HepG2 (cell line): ENCODE measurements at regions not wholly inside any gene's neighbourhood (a gene's known extent, or its start where the extent isn't known, plus 50 kb on each side); places are given as distances from the start of the nearest gene placed in this dataset.

Experiments
- ATF2 ChIP-seq: sonication (generic); formaldehyde crosslinking; IDR thresholded peaks from 2 replicates; pipeline ENCODE4 v1.4.0; 2020; ENCODE audit warnings: missing genetic modification reagents
- CREB1 ChIP-seq, 2 experiments: fragments of 450-650 bp in 1 of 2; IDR thresholded peaks; 2 replicates each; pipeline ENCODE4 v1.6.1; 2016 to 2017; ENCODE audit warnings: control low read depth in 1 of 2, mild to moderate bottlenecking in 1 of 2, missing compliant biosample characterization in 1 of 2, missing genetic modification characterization in 1 of 2
- ETV6 ChIP-seq: sonication (generic); formaldehyde crosslinking; conservative IDR thresholded peaks from 2 replicates; pipeline ENCODE4 v1.4.0; 2020; ENCODE audit warnings: missing genetic modification reagents
- GATAD1 ChIP-seq: IDR thresholded peaks from 2 replicates; pipeline ENCODE4 v1.6.1; 2016; ENCODE audit warnings: missing genetic modification reagents, missing compliant biosample characterization
- IRF1 ChIP-seq: sonication (generic); formaldehyde crosslinking; IDR thresholded peaks from 2 replicates; pipeline ENCODE4 v1.4.0; 2020; ENCODE audit warnings: low read depth, mild to moderate bottlenecking, missing genetic modification reagents
- KDM5A ChIP-seq: fragments of 200-600 bp; sonication (generic); IDR thresholded peaks from 2 replicates; pipeline ENCODE4 v1.7.0; 2018; ENCODE audit warnings: antibody characterized with exemption, mild to moderate bottlenecking, low read length, borderline replicate concordance
- MTA1 ChIP-seq: sonication (generic); formaldehyde crosslinking; IDR thresholded peaks from 2 replicates; pipeline ENCODE4 v1.4.0; 2020; ENCODE audit warnings: missing genetic modification reagents, mild to moderate bottlenecking, borderline replicate concordance
- PATZ1 ChIP-seq: sonication (generic); formaldehyde crosslinking; IDR thresholded peaks from 2 replicates; pipeline ENCODE4 v1.4.0; 2020; ENCODE audit warnings: missing genetic modification reagents
- RORA ChIP-seq: sonication (generic); formaldehyde crosslinking; IDR thresholded peaks from 2 replicates; pipeline ENCODE4 v1.5.0; 2020; ENCODE audit warnings: mild to moderate bottlenecking, missing genetic modification reagents, moderate library complexity
- SOX6 ChIP-seq, 2 experiments: fragments of 450-650 bp in 1 of 2; sonication (generic) in 1 of 2; formaldehyde crosslinking in 1 of 2; IDR thresholded peaks; 2 replicates each; pipeline versions ENCODE4 v1.4.0 to v1.6.1; 2017 to 2020; ENCODE audit warnings: antibody characterized with exemption in 1 of 2, mild to moderate bottlenecking in 1 of 2, missing genetic modification reagents in 1 of 2
- SRSF4 ChIP-seq: fragments of 200-400 bp; formaldehyde crosslinking; IDR thresholded peaks from one replicate; pipeline ENCODE4 v1.6.1; 2018; ENCODE audit warnings: mild to moderate bottlenecking, low read depth, low read length, moderate library complexity; ENCODE audit not compliant: poor library complexity, severe bottlenecking
- TEF ChIP-seq: sonication (generic); formaldehyde crosslinking; IDR thresholded peaks from 2 replicates; pipeline ENCODE4 v1.5.0; 2020; ENCODE audit warnings: missing genetic modification reagents
- ZC3H13 ChIP-seq: sonication (generic); formaldehyde crosslinking; IDR thresholded peaks from 2 replicates; pipeline ENCODE4 v1.8.1; 2023; ENCODE audit warnings: mild to moderate bottlenecking, missing genetic modification reagents, moderate library complexity
- ZNF10 ChIP-seq: sonication (generic); formaldehyde crosslinking; IDR thresholded peaks from 2 replicates; pipeline ENCODE4 v1.4.0; 2020; ENCODE audit warnings: mild to moderate bottlenecking, low read depth, missing genetic modification reagents, borderline replicate concordance
- ZNF20 ChIP-seq: sonication (generic); formaldehyde crosslinking; IDR thresholded peaks from 2 replicates; pipeline ENCODE4 v1.4.0; 2020; ENCODE audit warnings: mild to moderate bottlenecking, moderate library complexity, missing genetic modification reagents
- ZNF275 ChIP-seq: sonication (generic); formaldehyde crosslinking; IDR thresholded peaks from 2 replicates; pipeline ENCODE4 v1.8.0; 2022; ENCODE audit warnings: missing genetic modification reagents, mild to moderate bottlenecking, inconsistent platforms, borderline replicate concordance
- ZSCAN31 ChIP-seq: sonication (generic); formaldehyde crosslinking; IDR thresholded peaks from 2 replicates; pipeline ENCODE4 v1.5.0; 2020; ENCODE audit warnings: low read depth, mild to moderate bottlenecking, missing genetic modification reagents
- TF ChIP-seq, protein P1 (sequence below): sonication (generic); formaldehyde crosslinking; IDR thresholded peaks from 2 replicates; pipeline ENCODE4 v1.5.1; 2020; ENCODE audit warnings: mild to moderate bottlenecking, missing genetic modification reagents, borderline replicate concordance

DNA sequence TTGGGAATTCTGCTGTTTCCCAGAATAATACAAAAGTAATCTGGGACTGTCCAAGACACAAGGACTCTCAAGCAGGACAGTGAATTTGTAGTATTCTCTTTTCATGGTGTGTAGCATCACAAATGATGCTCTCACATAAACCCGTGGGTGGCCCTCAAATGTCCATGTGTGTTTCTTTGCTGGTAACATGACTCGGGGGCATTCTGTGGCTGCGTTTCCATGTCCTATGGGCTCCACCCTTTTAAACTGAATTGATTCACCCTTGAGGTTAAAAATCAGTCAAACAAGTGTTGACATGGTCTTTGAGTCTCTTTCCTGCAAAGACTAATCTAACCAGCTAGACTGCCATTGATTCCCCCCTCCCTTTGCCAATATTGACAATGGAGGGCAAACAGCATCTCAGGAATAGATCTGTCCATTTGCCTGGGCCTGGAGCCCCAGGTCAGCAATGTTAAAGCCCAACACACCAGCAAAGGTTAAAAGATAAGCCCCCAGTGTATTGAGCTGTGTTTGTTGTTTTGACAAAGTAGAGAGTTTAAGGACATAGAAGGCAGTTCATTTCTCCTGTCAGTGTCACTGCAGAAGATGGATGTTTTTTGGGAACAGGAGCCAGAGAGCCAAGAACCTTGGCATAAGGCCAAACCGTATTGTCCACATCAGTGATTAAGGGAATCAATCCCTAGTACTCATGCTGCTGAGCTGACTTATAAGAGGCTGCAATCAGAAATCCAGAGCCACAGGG, 117.1 kb upstream of the COX10 start (continued):
- no peak for TF ChIP-seq CREB1 (IDR thresholded peaks at IDR 0.05)
- TF ChIP-seq CREB1 (CRISPR knock-in tag; IDR thresholded peaks at IDR 0.05): peak; percentile 52; the same call in 1 of the 2 replicates
- TF ChIP-seq ETV6 (CRISPR knock-in tag): no peak
- no peak for TF ChIP-seq SOX6 (IDR thresholded peaks at IDR 0.05)
- peak; percentile 97 for TF ChIP-seq SOX6 (CRISPR knock-in tag; IDR thresholded peaks at IDR 0.05)
- no peak for TF ChIP-seq TEF
- peak; percentile 84 for TF ChIP-seq PATZ1 (CRISPR knock-in tag)
- no peak for TF ChIP-seq SRSF4
- no peak for TF ChIP-seq RORA
- TF ChIP-seq GATAD1 (CRISPR knock-in tag): peak; percentile 53; the same call in 1 of the 2 replicates
- no peak for TF ChIP-seq KDM5A
- 0 out of 2 replicates have a peak, but pooled peaks have one; percentile 60 for TF ChIP-seq ZC3H13 (CRISPR knock-in tag)
- peak; percentile 55; the same call in 1 of the 2 replicates for TF ChIP-seq ATF2 (CRISPR knock-in tag)
- TF ChIP-seq ZNF20 (CRISPR knock-in tag): no peak
- TF ChIP-seq ZNF10 (CRISPR knock-in tag): no peak
- TF ChIP-seq ZNF275 (CRISPR knock-in tag): no peak
- peak; percentile 67 for TF ChIP-seq ZSCAN31 (CRISPR knock-in tag)
- TF ChIP-seq IRF1 (CRISPR knock-in tag): no peak
- no peak; the same call in 1 of the 2 replicates for TF ChIP-seq MTA1
- TF ChIP-seq, protein P1, sequence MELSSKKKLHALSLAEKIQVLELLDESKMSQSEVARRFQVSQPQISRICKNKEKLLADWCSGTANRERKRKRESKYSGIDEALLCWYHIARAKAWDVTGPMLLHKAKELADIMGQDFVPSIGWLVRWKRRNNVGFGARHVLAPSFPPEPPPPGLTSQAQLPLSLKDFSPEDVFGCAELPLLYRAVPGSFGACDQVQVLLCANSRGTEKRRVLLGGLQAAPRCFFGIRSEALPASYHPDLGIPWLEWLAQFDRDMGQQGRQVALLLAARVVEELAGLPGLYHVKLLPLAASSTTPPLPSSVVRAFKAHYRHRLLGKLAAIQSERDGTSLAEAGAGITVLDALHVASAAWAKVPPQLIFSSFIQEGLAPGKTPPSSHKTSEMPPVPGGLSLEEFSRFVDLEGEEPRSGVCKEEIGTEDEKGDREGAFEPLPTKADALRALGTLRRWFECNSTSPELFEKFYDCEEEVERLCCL (CRISPR knock-in tag): no peak
